ENCODE measurements at regions not wholly inside any gene's neighbourhood (a gene's known extent, or its start where the extent isn't known, plus 50 kb on each side); places are given as distances from the start of the nearest gene placed in this dataset.

- Histone ChIP-seq H3K4me1 (replicated peaks; ENCODE audit: insufficient read depth) (no peaks in the 10 kb centered on the region), H3F3A (ENCODE audit: insufficient read depth, low read depth) (no peaks in the 10 kb centered on the region), H3K36me3 (ENCODE audit: low read depth) (no peaks in the 10 kb centered on the region), H3K9me2 (ENCODE audit: insufficient read depth) (no peaks in the 10 kb centered on the region), H3K27ac (no peak overlapping the region), H3K79me2 (ENCODE audit: low read depth) (no peaks in the 10 kb centered on the region), H3K27me3 (ENCODE audit: insufficient read depth, low read depth) (no peaks in the 10 kb centered on the region), H3K4me3 (no peak overlapping the region), H2AFZ (no peak overlapping the region), H4K20me1 (ENCODE audit: insufficient read depth) (no peaks in the 10 kb centered on the region), H3K9me3 (ENCODE audit: insufficient read depth, low read depth) (no peaks in the 10 kb centered on the region), H3K4me2 (no peak overlapping the region)
- no peak for TF ChIP-seq EZH2 (IDR thresholded peaks at IDR 0.05; ENCODE audit: low read depth)
- TF ChIP-seq CTCF (conservative IDR thresholded peaks at IDR 0.05): no peak
- ChIA-PET CTCF (no interaction called here), POLR2A (ENCODE audit: unreplicated experiment) (no interaction called here)
- BruUV-seq (replicated peaks): no TSS peak
- intact Hi-C loops (cut with micrococcal nuclease; ENCODE audit: unreplicated experiment): no loop called here
- DNase-seq: no peak
Measured at GRCh38 chr2:34844629-34845028, 1245.5 kb upstream of the FAM98A start.

- POLR2A ChIA-PET (ENCODE audit: unreplicated experiment): no interaction called here
- H3K4me1 ChIP-seq (replicated peaks; ENCODE audit: insufficient read depth): no peaks in the 10 kb centered on the region
- no peaks in the 10 kb centered on the region for H3K79me2 ChIP-seq (ENCODE audit: low read depth)
- no peak for DNase-seq
- H3K9me2 ChIP-seq (ENCODE audit: insufficient read depth): no peaks in the 10 kb centered on the region
- BruUV-seq (replicated peaks): no TSS peak
- H3K27ac ChIP-seq: no peak overlapping the region
- no peaks in the 10 kb centered on the region for H3K36me3 ChIP-seq (ENCODE audit: low read depth)
- H2AFZ ChIP-seq: no peak overlapping the region
- CTCF ChIA-PET: no interaction called here
- no peak overlapping the region for H3K4me3 ChIP-seq
- no peaks in the 10 kb centered on the region for H3K27me3 ChIP-seq (ENCODE audit: insufficient read depth, low read depth)
- intact Hi-C loops (cut with micrococcal nuclease; ENCODE audit: unreplicated experiment): no loop called here
- TF ChIP-seq EZH2 (IDR thresholded peaks at IDR 0.05; ENCODE audit: low read depth) (no peak), CTCF (conservative IDR thresholded peaks at IDR 0.05) (no peak)
- no peaks in the 10 kb centered on the region for H3K9me3 ChIP-seq (ENCODE audit: insufficient read depth, low read depth)
- no peaks in the 10 kb centered on the region for H3F3A ChIP-seq (ENCODE audit: insufficient read depth, low read depth)
- H4K20me1 ChIP-seq (ENCODE audit: insufficient read depth): no peaks in the 10 kb centered on the region
- no peak overlapping the region for H3K4me2 ChIP-seq
Measured at GRCh38 chr2:34838408-34838807, 1239.3 kb upstream of the FAM98A start.

GRCh38 chr2:34836361-34836760 lies 1237.3 kb upstream of the FAM98A start:
- BruUV-seq (replicated peaks): no TSS peak
- H3K36me3 ChIP-seq (ENCODE audit: low read depth): no peaks in the 10 kb centered on the region
- H2AFZ ChIP-seq: no peak overlapping the region
- no peaks in the 10 kb centered on the region for H3K27me3 ChIP-seq (ENCODE audit: insufficient read depth, low read depth)
- H3K9me2 ChIP-seq (ENCODE audit: insufficient read depth): no peaks in the 10 kb centered on the region
- no peak for DNase-seq
- H3K4me1 ChIP-seq (replicated peaks; ENCODE audit: insufficient read depth): no peaks in the 10 kb centered on the region
- H3F3A ChIP-seq (ENCODE audit: insufficient read depth, low read depth): no peaks in the 10 kb centered on the region
- ChIA-PET POLR2A (ENCODE audit: unreplicated experiment) (no interaction called here), CTCF (no interaction called here)
- H4K20me1 ChIP-seq (ENCODE audit: insufficient read depth): no peaks in the 10 kb centered on the region
- H3K79me2 ChIP-seq (ENCODE audit: low read depth): no peaks in the 10 kb centered on the region
- intact Hi-C loops (cut with micrococcal nuclease; ENCODE audit: unreplicated experiment): no loop called here
- no peaks in the 10 kb centered on the region for H3K9me3 ChIP-seq (ENCODE audit: insufficient read depth, low read depth)
- no peak overlapping the region for H3K27ac ChIP-seq
- H3K4me3 ChIP-seq: no peak overlapping the region
- TF ChIP-seq EZH2 (IDR thresholded peaks at IDR 0.05; ENCODE audit: low read depth) (no peak), CTCF (conservative IDR thresholded peaks at IDR 0.05) (no peak)
- no peak overlapping the region for H3K4me2 ChIP-seq

Data from PC-9 (cell line).